OCI-LY3 (cell line): ENCODE measurements at regions not wholly inside any gene's neighbourhood (a gene's known extent, or its start where the extent isn't known, plus 50 kb on each side); places are given as distances from the start of the nearest gene placed in this dataset.

Source experiments
- H2AFZ ChIP-seq: fragments of 200-600, 300-600 bp; shearing (Covaris generic); 2 replicates; pipeline ENCODE4 v1.6.0; 2014; ENCODE audit warnings: antibody characterized with exemption, low read depth, low read length
- H3K27ac ChIP-seq: fragments of 200-600, 300-600 bp; sonication (generic); 2 replicates; pipeline ENCODE4 v1.5.1; 2014; ENCODE audit warnings: mild to moderate bottlenecking, low read length, moderate library complexity, mixed read lengths
- H3K27me3 ChIP-seq: fragments of 200-600, 300-600 bp; sonication (generic); 2 replicates; pipeline ENCODE4 v1.6.1; 2014; ENCODE audit warnings: low read depth, low read length, mixed read lengths
- H3K36me3 ChIP-seq: fragments of 200-600, 300-600 bp; sonication (generic); replicated peaks from 2 replicates; pipeline ENCODE3; 2014; ENCODE audit warnings: low read depth, low read length, mixed read lengths
- H3K4me1 ChIP-seq: fragments of 300-600, 200-600 bp; sonication (generic); 2 replicates; pipeline ENCODE4 v1.6.1; 2014; ENCODE audit warnings: low read length, mixed read lengths
- H3K4me2 ChIP-seq: fragments of 200-600, 300-600 bp; sonication (generic); 2 replicates; pipeline ENCODE4 v1.6.1; 2014; ENCODE audit warnings: low read length, mixed read lengths
- H3K4me3 ChIP-seq: fragments of 300-600, 200-600 bp; sonication (generic); 2 replicates; pipeline ENCODE4 v1.5.1; 2014; ENCODE audit warnings: antibody characterized with exemption, mild to moderate bottlenecking, low read length, moderate library complexity
- H3K79me2 ChIP-seq: fragments of 300-600, 200-600 bp; shearing (Covaris generic); 2 replicates; pipeline ENCODE4 v1.6.1; 2014; ENCODE audit warnings: mild to moderate bottlenecking, low read length, mixed read lengths
- H3K9ac ChIP-seq: fragments of 300-600, 200-600 bp; shearing (Covaris generic); 2 replicates; pipeline ENCODE4 v1.6.0; 2014; ENCODE audit warnings: mild to moderate bottlenecking, low read length, moderate library complexity
- H3K9me3 ChIP-seq: fragments of 200-600, 300-600 bp; shearing (Covaris generic); 2 replicates; pipeline ENCODE4 v1.6.1; 2014; ENCODE audit warnings: low read length, mixed read lengths; ENCODE audit not compliant: insufficient read depth
- H4K20me1 ChIP-seq: fragments of 200-600, 300-600 bp; sonication (generic); 2 replicates; pipeline ENCODE4 v1.6.1; 2016; ENCODE audit warnings: low read length, mixed read lengths; ENCODE audit not compliant: insufficient read depth
- EZH2phosphoT487 ChIP-seq: fragments of 200-600 bp; shearing (Covaris generic); IDR thresholded peaks from 2 replicates; pipeline ENCODE4 v1.6.1; 2018; ENCODE audit warnings: antibody characterized with exemption, mixed run types, low read depth
- TF ChIP-seq, protein P1 (sequence below): fragments of 200-600, 300-600 bp; sonication (generic); IDR thresholded peaks from 2 replicates; pipeline ENCODE4 v1.5.1; 2014; ENCODE audit warnings: antibody characterized with exemption, low read length, low read depth

DNA sequence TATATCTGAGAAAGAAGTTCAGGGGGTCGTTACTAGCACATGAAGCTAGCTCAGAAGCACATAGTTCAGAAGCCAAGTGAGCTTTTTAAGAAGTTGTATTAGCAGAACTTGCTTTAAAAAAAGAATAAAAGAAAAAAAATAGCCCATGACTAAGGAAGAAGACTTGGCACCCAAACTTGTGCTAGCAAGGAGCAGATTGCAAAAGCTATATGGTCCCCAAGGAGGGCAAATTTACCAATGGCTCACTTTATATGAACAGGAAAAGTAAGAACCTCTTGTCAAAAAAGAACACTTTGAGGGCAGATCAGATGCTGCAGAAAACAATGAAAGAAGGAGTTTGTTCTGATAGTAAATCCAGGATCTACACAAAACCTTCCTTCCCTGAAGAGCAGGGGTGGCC, 486.5 kb upstream of the ACVR2A start:
- Histone ChIP-seq H3K36me3 (no peaks in the 10 kb centered on the region), H3K27ac (no peak overlapping the region), H3K79me2 (no peaks in the 10 kb centered on the region), H3K9ac (no peak overlapping the region), H2AFZ (no peak overlapping the region), H3K9me3 (no peaks in the 10 kb centered on the region), H4K20me1 (no peaks in the 10 kb centered on the region), H3K4me2 (no peak overlapping the region), H3K4me1 (0 out of 2 replicates have a peak, but pooled peaks cover 2% of the 10 kb centered on the region), H3K4me3 (no peak overlapping the region), H3K27me3 (no peaks in the 10 kb centered on the region)
- TF ChIP-seq, protein P1, sequence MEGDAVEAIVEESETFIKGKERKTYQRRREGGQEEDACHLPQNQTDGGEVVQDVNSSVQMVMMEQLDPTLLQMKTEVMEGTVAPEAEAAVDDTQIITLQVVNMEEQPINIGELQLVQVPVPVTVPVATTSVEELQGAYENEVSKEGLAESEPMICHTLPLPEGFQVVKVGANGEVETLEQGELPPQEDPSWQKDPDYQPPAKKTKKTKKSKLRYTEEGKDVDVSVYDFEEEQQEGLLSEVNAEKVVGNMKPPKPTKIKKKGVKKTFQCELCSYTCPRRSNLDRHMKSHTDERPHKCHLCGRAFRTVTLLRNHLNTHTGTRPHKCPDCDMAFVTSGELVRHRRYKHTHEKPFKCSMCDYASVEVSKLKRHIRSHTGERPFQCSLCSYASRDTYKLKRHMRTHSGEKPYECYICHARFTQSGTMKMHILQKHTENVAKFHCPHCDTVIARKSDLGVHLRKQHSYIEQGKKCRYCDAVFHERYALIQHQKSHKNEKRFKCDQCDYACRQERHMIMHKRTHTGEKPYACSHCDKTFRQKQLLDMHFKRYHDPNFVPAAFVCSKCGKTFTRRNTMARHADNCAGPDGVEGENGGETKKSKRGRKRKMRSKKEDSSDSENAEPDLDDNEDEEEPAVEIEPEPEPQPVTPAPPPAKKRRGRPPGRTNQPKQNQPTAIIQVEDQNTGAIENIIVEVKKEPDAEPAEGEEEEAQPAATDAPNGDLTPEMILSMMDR: no peak
- no peak for TF ChIP-seq EZH2phosphoT487

DNA sequence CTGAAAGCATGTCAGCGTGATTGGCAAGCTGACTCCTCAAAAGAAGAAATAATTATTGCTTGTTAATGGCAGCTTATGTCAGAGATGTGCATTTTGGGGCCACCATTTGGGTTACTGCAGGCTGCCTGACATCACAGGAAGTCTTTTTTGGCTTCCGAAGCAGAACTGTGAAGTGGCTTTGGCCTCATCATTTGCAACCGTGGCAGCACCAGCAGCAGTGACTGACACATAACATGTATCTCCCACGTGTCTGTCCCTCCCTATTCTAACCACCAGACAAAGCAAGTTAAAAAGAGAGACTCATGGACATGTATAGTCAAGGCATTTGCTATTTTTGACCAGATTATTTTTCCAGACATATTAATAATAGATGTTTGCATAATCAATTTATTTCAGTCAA, 488.7 kb upstream of the ACVR2A start:
- no peaks in the 10 kb centered on the region for H3K36me3 ChIP-seq
- no peaks in the 10 kb centered on the region for H3K27me3 ChIP-seq
- no peak overlapping the region for H3K9ac ChIP-seq
- H2AFZ ChIP-seq: no peak overlapping the region
- H3K79me2 ChIP-seq: no peaks in the 10 kb centered on the region
- H3K27ac ChIP-seq: no peak overlapping the region
- no peak overlapping the region for H3K4me2 ChIP-seq
- H4K20me1 ChIP-seq: no peaks in the 10 kb centered on the region
- H3K4me3 ChIP-seq: no peak overlapping the region
- no peak for TF ChIP-seq EZH2phosphoT487
- TF ChIP-seq, protein P1: no peak
- H3K9me3 ChIP-seq: no peaks in the 10 kb centered on the region
- H3K4me1 ChIP-seq: 0 out of 2 replicates have a peak, but pooled peaks cover 2% of the 10 kb centered on the region

GRCh38 chr2:147355706-147356105, 489.1 kb upstream of the ACVR2A start:
- Histone ChIP-seq H3K9me3 (no peaks in the 10 kb centered on the region), H3K27me3 (no peaks in the 10 kb centered on the region), H3K4me1 (0 out of 2 replicates have a peak, but pooled peaks cover 2% of the 10 kb centered on the region), H3K27ac (no peak overlapping the region), H2AFZ (no peak overlapping the region), H3K79me2 (no peaks in the 10 kb centered on the region), H3K36me3 (no peaks in the 10 kb centered on the region), H4K20me1 (no peaks in the 10 kb centered on the region), H3K4me3 (no peak overlapping the region), H3K9ac (no peak overlapping the region), H3K4me2 (no peak overlapping the region)
- TF ChIP-seq EZH2phosphoT487: no peak
- TF ChIP-seq, protein P1: no peak

DNA sequence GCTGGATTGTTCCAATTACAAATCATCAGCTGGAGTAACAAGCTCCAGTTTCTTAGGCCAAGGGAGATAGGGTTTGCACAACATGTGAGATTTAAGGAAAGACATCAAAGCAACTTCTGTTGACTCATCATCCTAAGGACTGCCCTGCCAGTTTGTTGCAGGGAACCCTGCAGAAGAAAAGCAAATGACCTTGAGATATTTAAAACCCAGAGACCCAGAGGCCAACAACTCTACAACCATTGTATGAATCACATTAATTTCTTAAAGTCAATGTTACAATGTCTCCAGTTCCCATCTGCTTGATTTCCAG, 491.8 kb upstream of the ACVR2A start:
- Histone ChIP-seq H3K9me3 (no peaks in the 10 kb centered on the region), H3K4me3 (no peak overlapping the region), H3K36me3 (no peaks in the 10 kb centered on the region), H3K27ac (no peak overlapping the region), H3K79me2 (no peaks in the 10 kb centered on the region), H4K20me1 (no peaks in the 10 kb centered on the region), H3K9ac (no peak overlapping the region), H2AFZ (no peak overlapping the region), H3K4me1 (0 out of 2 replicates have a peak, but pooled peaks cover 2% of the 10 kb centered on the region), H3K27me3 (no peaks in the 10 kb centered on the region), H3K4me2 (no peak overlapping the region)
- no peak for TF ChIP-seq EZH2phosphoT487
- TF ChIP-seq, protein P1: no peak
